PC-3 (cell line): ENCODE measurements at regions not wholly inside any gene's neighbourhood (a gene's known extent, or its start where the extent isn't known, plus 50 kb on each side); places are given as distances from the start of the nearest gene placed in this dataset.

ENCODE experiments used
- CTCF ChIP-seq: fragments of 300-600 bp; sonication (generic); conservative IDR thresholded peaks from 2 replicates; pipeline ENCODE4 v1.5.1; 2017; ENCODE audit warnings: antibody characterized with exemption, low read depth, mild to moderate bottlenecking, low read length
- EZH2 ChIP-seq: fragments of 300-600 bp; sonication (generic); IDR thresholded peaks from one replicate; pipeline ENCODE4 v1.6.1; 2017; ENCODE audit warnings: antibody characterized with exemption, mild to moderate bottlenecking, low read length; ENCODE audit not compliant: unreplicated experiment

GRCh38 chr15:26231096-26231495, 368.0 kb upstream of the ATP10A start:
- TF ChIP-seq EZH2 (no peak), CTCF (no peak)
